HG03135 (cell line): ENCODE measurements at regions not wholly inside any gene's neighbourhood (a gene's known extent, or its start where the extent isn't known, plus 50 kb on each side); places are given as distances from the start of the nearest gene placed in this dataset.
"Not testable (repeated sequence)": the region's sequence is repeated elsewhere in the genome, so short reads cannot be mapped to it uniquely, and the experiment has no call there.

Experiments used
- ATAC-seq: cut with Tn5 transposase; IDR thresholded peaks from one replicate; pipeline ENCODE4 v1.9.1; 2021; ENCODE audit warnings: mild to moderate bottlenecking, moderate library complexity; ENCODE audit not compliant: unreplicated experiment

- not testable (repeated sequence) for ATAC-seq
These were observed 82.7 kb downstream of the TFRC start for GRCh38 chr3:195999176-195999575.

GRCh38 chr3:195996314-195996713 lies 85.6 kb downstream of the TFRC start:
- not testable (repeated sequence) for ATAC-seq

GRCh38 chr3:195994343-195994742 lies 86.0 kb upstream of the TNK2 start:
- not testable (repeated sequence) for ATAC-seq

GRCh38 chr3:195993671-195994070 lies 85.3 kb upstream of the TNK2 start:
- not testable (repeated sequence) for ATAC-seq

GRCh38 chr3:195992956-195993595 lies 84.7 kb upstream of the TNK2 start:
- not testable (repeated sequence) for ATAC-seq

- not testable (repeated sequence) for ATAC-seq
These were observed 83.6 kb upstream of the TNK2 start for GRCh38 chr3:195991986-195992385.

GRCh38 chr3:195991243-195991642 lies 82.9 kb upstream of the TNK2 start:
- ATAC-seq = not testable (repeated sequence)

GRCh38 chr3:195990841-195991174 lies 82.5 kb upstream of the TNK2 start:
- ATAC-seq = not testable (repeated sequence)

- ATAC-seq = peak; percentile 81
These were observed 81.8 kb upstream of the TNK2 start for GRCh38 chr3:195989921-195990840.

GRCh38 chr3:195989197-195989920 lies 81.0 kb upstream of the TNK2 start:
- peak; percentile 41 for ATAC-seq

GRCh38 chr3:195988764-195989163 lies 80.4 kb upstream of the TNK2 start:
- ATAC-seq = not testable (repeated sequence)

- ATAC-seq = not testable (repeated sequence)
These were observed 78.7 kb upstream of the TNK2 start for GRCh38 chr3:195987001-195987400.

GRCh38 chr3:195986576-195986975 lies 78.2 kb upstream of the TNK2 start:
- not testable (repeated sequence) for ATAC-seq

GRCh38 chr3:195985348-195985920 lies 77.1 kb upstream of the TNK2 start:
- ATAC-seq = not testable (repeated sequence)

GRCh38 chr3:195984392-195985030 lies 76.2 kb upstream of the TNK2 start:
- not testable (repeated sequence) for ATAC-seq

GRCh38 chr3:195983880-195984279 lies 75.5 kb upstream of the TNK2 start:
- not testable (repeated sequence) for ATAC-seq

GRCh38 chr3:195982754-195983153 lies 74.4 kb upstream of the TNK2 start:
- ATAC-seq = not testable (repeated sequence)

GRCh38 chr3:195981778-195982177 lies 73.4 kb upstream of the TNK2 start:
- not testable (repeated sequence) for ATAC-seq

- not testable (repeated sequence) for ATAC-seq
These were observed 71.5 kb upstream of the TNK2 start for GRCh38 chr3:195979877-195980276.

- not testable (repeated sequence) for ATAC-seq
These were observed 70.2 kb upstream of the TNK2 start for GRCh38 chr3:195978585-195978984.
